ENCODE measurements at regions not wholly inside any gene's neighbourhood (a gene's known extent, or its start where the extent isn't known, plus 50 kb on each side); places are given as distances from the start of the nearest gene placed in this dataset.

DNA sequence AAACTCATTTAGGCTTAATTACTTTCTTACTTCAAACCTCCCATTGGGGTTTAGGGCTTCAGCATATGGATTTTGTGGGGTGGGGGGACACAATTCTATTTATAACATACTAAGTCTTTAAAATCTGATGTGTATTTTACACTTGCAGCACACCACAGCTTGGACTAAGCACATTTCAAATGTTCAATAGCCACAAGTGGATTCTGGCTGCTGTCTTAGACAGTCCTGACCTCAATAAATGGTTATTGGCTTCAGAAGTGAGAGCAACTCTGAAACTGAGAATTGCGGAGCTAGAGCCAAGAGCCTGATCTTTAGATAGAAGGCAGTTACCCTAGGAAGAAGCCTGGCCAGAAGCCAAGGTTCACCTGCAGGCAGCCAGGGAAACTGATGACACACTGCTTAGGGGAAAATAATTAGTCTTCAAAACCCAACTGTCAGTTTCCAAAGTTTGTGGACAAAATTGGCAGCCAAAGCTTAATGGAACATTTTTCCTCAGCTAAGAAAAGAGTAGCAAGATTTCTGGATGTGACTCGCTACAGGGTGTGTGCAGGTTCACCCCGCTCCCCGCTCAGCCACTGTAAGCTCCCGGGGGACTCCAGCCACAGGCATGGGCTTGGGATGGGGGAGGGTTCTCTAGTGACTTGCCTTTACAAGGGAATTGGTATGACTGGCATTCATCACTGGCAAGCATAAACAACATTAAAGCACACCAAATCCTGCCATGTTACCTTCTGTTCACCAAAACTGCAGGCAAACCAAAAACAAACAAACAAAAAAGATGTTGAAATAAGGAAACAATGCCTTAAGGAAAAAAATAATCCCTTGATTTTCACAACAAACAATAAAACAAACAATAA is 219.8 kb downstream of the TFAP2A start:
- H3K27me3 ChIP-seq = no peaks in the 10 kb centered on the region
- no peaks in the 10 kb centered on the region for H3K36me3 ChIP-seq
- H3K27ac ChIP-seq = no peak overlapping the region
- no peak for DNase-seq (ENCODE audit: low spot score)
- H3K4me1 ChIP-seq = no peaks in the 10 kb centered on the region
- no peak overlapping the region for H3K4me3 ChIP-seq
- TF ChIP-seq CTCF (IDR thresholded peaks at IDR 0.05) = no peak
- H3K9me3 ChIP-seq = no peaks in the 10 kb centered on the region

- DNase-seq (ENCODE audit: low spot score) = no peak
- H3K27me3 ChIP-seq = no peaks in the 10 kb centered on the region
- H3K4me1 ChIP-seq = no peaks in the 10 kb centered on the region
- no peaks in the 10 kb centered on the region for H3K36me3 ChIP-seq
- H3K9me3 ChIP-seq = no peaks in the 10 kb centered on the region
- H3K27ac ChIP-seq = no peak overlapping the region
- H3K4me3 ChIP-seq = no peak overlapping the region
- TF ChIP-seq CTCF (IDR thresholded peaks at IDR 0.05) = no peak
Measured at GRCh38 chr6:10193321-10193720, 221.6 kb downstream of the TFAP2A start.

DNA sequence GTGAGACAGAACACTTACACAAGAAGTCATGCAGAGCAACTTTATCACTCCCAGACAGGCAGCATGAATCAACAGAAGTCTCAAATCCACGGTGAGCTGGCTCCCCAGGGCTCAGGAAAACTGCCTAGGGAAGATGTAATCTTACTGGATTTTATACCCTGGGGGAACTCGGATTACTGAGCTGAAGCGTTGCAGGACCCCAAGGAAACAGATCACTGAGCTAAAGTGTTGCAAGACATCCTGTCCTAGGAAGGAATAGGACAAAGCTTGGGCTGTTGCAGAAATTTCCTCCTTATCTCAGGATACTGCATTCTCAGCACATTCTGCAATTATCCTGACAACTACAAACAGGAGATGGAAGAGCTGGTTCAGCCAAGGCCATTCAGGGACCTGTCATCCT is 224.8 kb downstream of the TFAP2A start:
- H3K9me3 ChIP-seq = no peaks in the 10 kb centered on the region
- no peak for DNase-seq (ENCODE audit: low spot score)
- no peak overlapping the region for H3K4me3 ChIP-seq
- H3K4me1 ChIP-seq = no peaks in the 10 kb centered on the region
- no peaks in the 10 kb centered on the region for H3K36me3 ChIP-seq
- no peak overlapping the region for H3K27ac ChIP-seq
- no peaks in the 10 kb centered on the region for H3K27me3 ChIP-seq
- TF ChIP-seq CTCF (IDR thresholded peaks at IDR 0.05) = no peak

DNA sequence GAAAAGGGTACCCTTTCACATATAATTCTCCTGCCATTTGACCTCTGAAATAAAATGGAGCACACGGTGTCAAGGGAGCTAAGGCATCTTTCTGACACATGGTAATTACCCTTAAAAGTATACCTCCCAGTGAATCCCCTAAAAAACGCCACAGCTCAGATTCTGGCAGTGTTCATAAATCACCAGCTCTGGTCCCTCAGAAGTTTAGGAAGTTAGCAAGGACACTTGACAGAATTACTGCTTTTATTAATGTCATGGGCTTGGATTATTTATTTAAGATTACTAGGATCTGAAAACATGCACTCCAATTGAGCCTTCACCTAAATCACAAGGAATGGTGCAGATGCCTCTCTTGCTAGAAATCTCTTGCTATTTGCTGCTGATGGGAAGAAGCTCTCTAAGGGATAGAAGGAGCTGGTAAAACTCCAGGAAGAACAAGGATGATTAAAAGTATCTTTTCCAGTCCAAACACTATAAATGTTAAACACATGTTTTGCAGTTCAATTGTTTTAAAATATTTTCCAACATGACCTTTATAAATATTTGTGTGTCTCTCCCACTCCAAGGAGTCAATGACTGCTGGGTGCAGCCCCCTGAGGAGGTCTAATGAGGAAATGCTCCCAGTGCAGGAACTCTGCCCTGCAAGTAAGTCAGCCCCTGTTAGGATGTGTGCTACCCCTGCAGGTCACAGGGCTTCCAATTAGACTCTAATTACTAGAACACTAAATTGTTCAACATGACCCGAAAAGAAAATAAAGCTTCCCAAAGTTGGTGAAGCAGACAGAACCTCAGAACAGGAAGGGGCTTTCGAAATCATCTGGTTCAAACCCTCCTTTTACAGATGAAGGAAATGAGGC is 230.3 kb downstream of the TFAP2A start:
- TF ChIP-seq CTCF (IDR thresholded peaks at IDR 0.05) = no peak
- no peaks in the 10 kb centered on the region for H3K4me1 ChIP-seq
- H3K9me3 ChIP-seq = no peaks in the 10 kb centered on the region
- H3K27ac ChIP-seq = no peak overlapping the region
- H3K27me3 ChIP-seq = no peaks in the 10 kb centered on the region
- DNase-seq (ENCODE audit: low spot score) = no peak
- no peak overlapping the region for H3K4me3 ChIP-seq
- no peaks in the 10 kb centered on the region for H3K36me3 ChIP-seq

DNA sequence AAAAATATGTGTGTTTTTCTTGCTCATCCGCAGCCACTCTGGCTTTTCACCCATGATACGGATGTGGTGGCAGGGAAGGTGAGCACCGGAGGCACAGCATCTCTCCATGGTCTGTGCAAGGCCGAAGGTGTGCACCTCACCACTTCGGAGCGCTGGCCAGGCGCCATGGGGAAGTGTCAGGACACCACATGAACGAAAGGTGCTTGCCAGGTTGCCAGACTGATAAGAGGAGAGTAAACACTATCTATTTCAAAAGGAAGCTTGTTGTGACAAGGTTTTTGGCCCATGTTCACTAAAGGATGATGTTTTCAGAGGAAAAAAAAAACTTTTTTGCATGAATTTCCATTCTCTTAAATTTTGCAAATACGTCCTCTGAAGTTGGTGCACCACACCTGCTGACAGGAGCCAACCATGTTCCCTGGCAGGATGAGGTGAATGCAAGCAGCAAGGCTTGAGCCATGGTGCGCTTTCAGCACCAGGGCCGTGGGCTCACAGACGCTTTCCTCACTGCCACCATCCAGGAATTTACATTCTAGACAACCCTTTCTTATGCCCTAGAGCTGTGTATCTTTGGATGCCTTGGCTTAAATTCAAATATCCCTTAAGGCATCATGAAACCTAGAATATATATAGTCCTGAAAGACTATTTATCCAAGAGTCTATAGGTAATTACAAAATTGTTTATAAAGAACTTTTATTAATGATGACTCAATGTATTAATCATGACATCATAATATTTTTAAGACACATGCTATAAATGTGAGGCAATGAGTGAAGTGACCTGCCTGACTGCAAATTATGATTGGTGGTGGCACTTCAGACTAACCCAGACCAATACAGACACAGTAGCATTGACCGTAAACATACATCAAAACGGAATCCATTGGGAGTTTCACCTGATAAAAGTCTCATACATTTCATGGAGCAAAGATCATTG is 234.5 kb downstream of the TFAP2A start:
- Histone ChIP-seq H3K27me3 (no peaks in the 10 kb centered on the region), H3K4me3 (no peak overlapping the region), H3K36me3 (no peaks in the 10 kb centered on the region), H3K9me3 (no peaks in the 10 kb centered on the region), H3K27ac (no peak overlapping the region), H3K4me1 (no peaks in the 10 kb centered on the region)
- no peak for DNase-seq (ENCODE audit: low spot score)
- TF ChIP-seq CTCF (IDR thresholded peaks at IDR 0.05) = no peak
